ENCODE measurements at regions not wholly inside any gene's neighbourhood (a gene's known extent, or its start where the extent isn't known, plus 50 kb on each side); places are given as distances from the start of the nearest gene placed in this dataset.
A peak's percentile ranks its signal among the peaks of the same experiment; 100 is the strongest.

GRCh38 chr11:97574976-97575665 lies 1185.3 kb downstream of the JRKL start:
- no peaks in the 10 kb centered on the region for H3K27me3 ChIP-seq (ENCODE audit: control insufficient read depth, insufficient read depth, low read length)
- peak; percentile 18 for DNase-seq (ENCODE audit: low read depth)
- TF ChIP-seq CTCF (IDR thresholded peaks at IDR 0.05; ENCODE audit: insufficient read depth, low read length, poor library complexity, severe bottlenecking): no peak
- H3K36me3 ChIP-seq (ENCODE audit: control insufficient read depth, insufficient read depth, low read length): no peaks in the 10 kb centered on the region
- H3K4me3 ChIP-seq (ENCODE audit: low read depth, low read length): no peak overlapping the region

GRCh38 chr11:97607291-97608000 lies 1217.6 kb downstream of the JRKL start:
- H3K27me3 ChIP-seq (ENCODE audit: control insufficient read depth, insufficient read depth, low read length): no peaks in the 10 kb centered on the region
- H3K36me3 ChIP-seq (ENCODE audit: control insufficient read depth, insufficient read depth, low read length): no peaks in the 10 kb centered on the region
- H3K4me3 ChIP-seq (ENCODE audit: low read depth, low read length): no peak overlapping the region
- TF ChIP-seq CTCF (IDR thresholded peaks at IDR 0.05; ENCODE audit: insufficient read depth, low read length, poor library complexity, severe bottlenecking): no peak
- DNase-seq (ENCODE audit: low read depth): no peak

GRCh38 chr11:97610000-97610399 lies 1220.2 kb downstream of the JRKL start:
- Histone ChIP-seq H3K4me3 (ENCODE audit: low read depth, low read length) (no peak overlapping the region), H3K36me3 (ENCODE audit: control insufficient read depth, insufficient read depth, low read length) (no peaks in the 10 kb centered on the region), H3K27me3 (ENCODE audit: control insufficient read depth, insufficient read depth, low read length) (no peaks in the 10 kb centered on the region)
- no peak for DNase-seq (ENCODE audit: low read depth)
- no peak for TF ChIP-seq CTCF (IDR thresholded peaks at IDR 0.05; ENCODE audit: insufficient read depth, low read length, poor library complexity, severe bottlenecking)

- no peak for TF ChIP-seq CTCF (IDR thresholded peaks at IDR 0.05; ENCODE audit: insufficient read depth, low read length, poor library complexity, severe bottlenecking)
- H3K4me3 ChIP-seq (ENCODE audit: low read depth, low read length): no peak overlapping the region
- no peak for DNase-seq (ENCODE audit: low read depth)
- no peaks in the 10 kb centered on the region for H3K27me3 ChIP-seq (ENCODE audit: control insufficient read depth, insufficient read depth, low read length)
- H3K36me3 ChIP-seq (ENCODE audit: control insufficient read depth, insufficient read depth, low read length): no peaks in the 10 kb centered on the region
Observed at GRCh38 chr11:97610854-97611253, 1221.0 kb downstream of the JRKL start.

GRCh38 chr11:97611345-97611744 lies 1221.5 kb downstream of the JRKL start:
- H3K36me3 ChIP-seq (ENCODE audit: control insufficient read depth, insufficient read depth, low read length): no peaks in the 10 kb centered on the region

More at GRCh38 chr11:97611345-97611744, 1221.5 kb downstream of the JRKL start:
- Histone ChIP-seq H3K27me3 (ENCODE audit: control insufficient read depth, insufficient read depth, low read length) (no peaks in the 10 kb centered on the region), H3K4me3 (ENCODE audit: low read depth, low read length) (no peak overlapping the region)
- no peak for DNase-seq (ENCODE audit: low read depth)
- no peak for TF ChIP-seq CTCF (IDR thresholded peaks at IDR 0.05; ENCODE audit: insufficient read depth, low read length, poor library complexity, severe bottlenecking)
